HG03108 (cell line): ENCODE measurements at regions not wholly inside any gene's neighbourhood (a gene's known extent, or its start where the extent isn't known, plus 50 kb on each side); places are given as distances from the start of the nearest gene placed in this dataset.
"Not testable (repeated sequence)": the region's sequence is repeated elsewhere in the genome, so short reads cannot be mapped to it uniquely, and the experiment has no call there.

Experiments used
- ATAC-seq: cut with Tn5 transposase; IDR thresholded peaks from one replicate; pipeline ENCODE4 v1.9.1; 2021; ENCODE audit warnings: moderate library complexity; ENCODE audit not compliant: unreplicated experiment

- not testable (repeated sequence) for ATAC-seq
These were observed 56.6 kb downstream of the CHST2 start for GRCh38 chr3:143175940-143176894.

- ATAC-seq, result not testable (repeated sequence)
These were observed 58.4 kb downstream of the CHST2 start for GRCh38 chr3:143177965-143178364.

- not testable (repeated sequence) for ATAC-seq
These were observed 59.4 kb downstream of the CHST2 start for GRCh38 chr3:143178775-143179548.

GRCh38 chr3:143179603-143180002 lies 60.0 kb downstream of the CHST2 start:
- ATAC-seq, result no peak

GRCh38 chr3:143180860-143181259 lies 61.3 kb downstream of the CHST2 start:
- ATAC-seq, result not testable (repeated sequence)

- not testable (repeated sequence) for ATAC-seq
These were observed 62.4 kb downstream of the CHST2 start for GRCh38 chr3:143181977-143182376.

GRCh38 chr3:143182866-143183664 lies 63.5 kb downstream of the CHST2 start:
- no peak for ATAC-seq

- no peak for ATAC-seq
These were observed 64.0 kb downstream of the CHST2 start for GRCh38 chr3:143183665-143183964.

GRCh38 chr3:143184099-143184498 lies 64.5 kb downstream of the CHST2 start:
- ATAC-seq, result no peak

GRCh38 chr3:143185401-143185800 lies 65.8 kb downstream of the CHST2 start:
- ATAC-seq, result no peak

- no peak for ATAC-seq
These were observed 67.5 kb downstream of the CHST2 start for GRCh38 chr3:143187111-143187510.

- no peak for ATAC-seq
These were observed 69.3 kb downstream of the CHST2 start for GRCh38 chr3:143188881-143189280.

GRCh38 chr3:143190101-143190500 lies 70.5 kb downstream of the CHST2 start:
- ATAC-seq, result no peak

GRCh38 chr3:143192193-143192592 lies 72.6 kb downstream of the CHST2 start:
- no peak for ATAC-seq

- no peak for ATAC-seq
These were observed 80.7 kb downstream of the CHST2 start for GRCh38 chr3:143200001-143200924.

GRCh38 chr3:143201045-143201444 lies 81.5 kb downstream of the CHST2 start:
- no peak for ATAC-seq

GRCh38 chr3:143201870-143202752 lies 82.5 kb downstream of the CHST2 start:
- ATAC-seq, result no peak

- no peak for ATAC-seq
These were observed 83.6 kb downstream of the CHST2 start for GRCh38 chr3:143203142-143203541.

GRCh38 chr3:143203848-143204247 lies 84.3 kb downstream of the CHST2 start:
- ATAC-seq, result no peak
